Esophagus (tissue), 2 donors: ENCODE measurements at regions not wholly inside any gene's neighbourhood (a gene's known extent, or its start where the extent isn't known, plus 50 kb on each side); places are given as distances from the start of the nearest gene placed in this dataset.

ENCODE experiments used
- H3K27ac ChIP-seq, 2 donors: one replicate each; pipeline ENCODE4 v1.5.1; 2013; ENCODE audit warnings: low read depth in 2 of 2, mild to moderate bottlenecking in 2 of 2, inconsistent platforms in 1 of 2, low read length in 1 of 2, moderate library complexity in 1 of 2
- H3K27me3 ChIP-seq, 2 donors: one replicate each; pipeline ENCODE4 v1.6.1; 2013; ENCODE audit warnings: low read length in 2 of 2, control low read depth in 1 of 2, mild to moderate bottlenecking in 1 of 2; ENCODE audit not compliant: insufficient read depth in 2 of 2, control insufficient read depth in 1 of 2
- H3K36me3 ChIP-seq, 2 donors: one replicate each; pipeline ENCODE4 v1.6.1; 2013; ENCODE audit warnings: low read length in 1 of 2; ENCODE audit not compliant: control insufficient read depth in 2 of 2, insufficient read depth in 2 of 2
- H3K4me1 ChIP-seq, 2 donors: one replicate each; pipeline ENCODE4 v1.6.1; 2013; ENCODE audit warnings: low read length in 1 of 2; ENCODE audit not compliant: control insufficient read depth in 2 of 2, insufficient read depth in 2 of 2
- H3K4me3 ChIP-seq, 2 donors: one replicate each; pipeline ENCODE4 v1.5.1; 2013; ENCODE audit warnings: low read length in 2 of 2, mild to moderate bottlenecking in 2 of 2, low read depth in 1 of 2, moderate library complexity in 1 of 2
- H3K9me3 ChIP-seq, 2 donors: one replicate each; pipeline ENCODE4 v1.6.1; 2013; ENCODE audit warnings: mild to moderate bottlenecking in 2 of 2, low read depth in 1 of 2, low read length in 1 of 2, moderate library complexity in 1 of 2; ENCODE audit not compliant: control insufficient read depth in 2 of 2, insufficient read depth in 1 of 2
- WGBS, 2 donors: extraction: QIAGEN DNeasy Blood & Tissue Kit; methylation state at CpG; one replicate each; pipeline ENCODE4 v1.1.7; 2013; 5-methylcytosine and 5-hydroxymethylcytosine counted together
- donor health status: healthy with polysubstance abuse.
- donor health status: Bipolar disorder and iron deficiency.

GRCh38 chr1:59104191-59104760 lies 192.6 kb upstream of the FGGY start:
- H3K27me3 ChIP-seq: no peaks in the 10 kb centered on the region
- WGBS, 2 donors: 60 to 87% methylated on average over 4 of the region's 4 CpGs

DNA sequence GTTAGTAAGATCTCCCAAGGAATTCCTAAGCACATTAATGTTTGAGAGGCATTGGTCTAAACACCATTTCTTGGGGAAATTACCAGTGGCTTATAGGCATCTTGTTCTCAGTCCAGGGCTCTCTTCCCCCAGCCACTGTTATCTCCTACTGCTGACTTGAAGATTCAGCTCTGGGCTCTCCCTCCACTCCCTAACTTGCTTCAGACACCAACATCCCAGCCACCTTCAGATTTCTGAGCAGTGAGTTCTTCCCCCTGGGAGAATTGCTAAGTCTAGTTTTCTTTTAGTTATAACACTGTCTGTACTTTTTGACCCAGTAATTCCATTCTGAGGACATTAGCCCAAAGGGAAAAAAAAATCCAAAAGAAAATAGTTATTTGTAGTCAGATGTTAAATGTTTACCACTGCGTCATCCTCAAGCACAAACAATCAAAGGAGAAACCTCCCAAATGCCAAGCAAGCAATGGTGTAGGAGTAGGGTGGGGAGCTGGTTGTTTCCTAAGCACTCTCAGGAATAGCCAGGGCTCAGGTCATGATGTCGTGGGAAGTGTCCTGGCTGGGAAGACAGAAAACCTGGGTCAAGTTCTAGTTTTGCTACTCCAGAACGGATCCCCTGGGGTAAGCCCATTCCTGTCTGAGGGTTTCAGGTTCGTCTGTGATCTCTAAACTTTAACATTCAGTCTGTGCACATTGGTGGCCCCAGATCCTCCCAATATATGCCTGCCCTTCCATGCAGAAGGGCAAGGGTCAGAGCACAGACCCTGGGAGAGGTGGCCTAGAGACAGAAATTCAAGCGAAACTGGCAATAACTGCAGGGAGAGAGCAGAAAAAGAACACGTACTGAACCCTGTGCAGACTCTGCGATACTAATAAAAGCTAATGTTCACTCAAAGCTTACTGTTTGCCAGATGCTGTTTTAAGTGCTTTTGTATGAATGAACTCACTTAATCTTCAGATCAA lies 191.1 kb upstream of the FGGY start:
- H3K27me3 ChIP-seq: no peaks in the 10 kb centered on the region
- no peaks in the 10 kb centered on the region for H3K9me3 ChIP-seq
- 73 to 76% methylated on average over 7 of the region's 7 CpGs for WGBS, 2 donors
- no peaks in the 10 kb centered on the region for H3K4me1 ChIP-seq
- peak overlapping the region in 1 of 2 donors; percentile 24 for H3K27ac ChIP-seq
- no peaks in the 10 kb centered on the region for H3K36me3 ChIP-seq
- no peak overlapping the region for H3K4me3 ChIP-seq

More at GRCh38 chr1:59104191-59104760, 192.6 kb upstream of the FGGY start:
- Histone ChIP-seq H3K4me1 (no peaks in the 10 kb centered on the region), H3K36me3 (no peaks in the 10 kb centered on the region), H3K4me3 (no peak overlapping the region), H3K9me3 (no peaks in the 10 kb centered on the region), H3K27ac (no peak overlapping the region)

DNA sequence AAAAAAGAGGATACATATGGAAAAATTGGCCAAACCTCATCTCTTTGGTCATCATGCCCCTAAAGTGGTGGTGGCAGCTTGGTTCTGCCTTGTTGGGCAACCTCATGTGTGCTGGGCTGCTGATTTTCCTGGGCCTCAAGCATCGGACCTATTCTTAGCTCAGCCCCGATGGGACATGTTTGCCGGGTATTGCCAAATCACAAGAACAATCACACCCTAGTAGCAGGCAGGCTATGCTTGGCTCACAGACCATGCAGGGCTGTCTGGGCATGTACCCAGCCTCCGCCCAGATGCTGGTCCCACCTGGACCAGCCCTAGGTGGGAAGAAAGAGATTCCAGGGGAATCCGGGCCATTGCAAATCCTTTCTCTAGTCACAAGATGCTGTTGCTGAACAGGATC lies 189.4 kb upstream of the FGGY start:
- Histone ChIP-seq H3K9me3 (no peaks in the 10 kb centered on the region), H3K36me3 (no peaks in the 10 kb centered on the region), H3K4me3 (no peak overlapping the region), H3K27ac (peak overlapping the region; percentile 29 to 40), H3K4me1 (no peaks in the 10 kb centered on the region), H3K27me3 (no peaks in the 10 kb centered on the region)
- WGBS, 2 donors: 46 to 67% methylated on average over 5 of the region's 5 CpGs

- Histone ChIP-seq H3K9me3 (no peaks in the 10 kb centered on the region), H3K27me3 (no peaks in the 10 kb centered on the region), H3K36me3 (no peaks in the 10 kb centered on the region), H3K4me3 (no peak overlapping the region), H3K27ac (no peak overlapping the region), H3K4me1 (no peaks in the 10 kb centered on the region)
- WGBS, 2 donors: 65 to 78% methylated on average over 5 of the region's 5 CpGs
These were observed 189.0 kb upstream of the FGGY start for GRCh38 chr1:59107916-59108315.

- H3K4me3 ChIP-seq: no peak overlapping the region
These were observed 188.2 kb upstream of the FGGY start for GRCh38 chr1:59108481-59109317.

GRCh38 chr1:59110271-59110670 lies 186.6 kb upstream of the FGGY start:
- WGBS, 2 donors: 94 to 100% methylated on average over 1 of the region's 1 CpG
- no peak overlapping the region for H3K27ac ChIP-seq

More at GRCh38 chr1:59108481-59109317, 188.2 kb upstream of the FGGY start:
- Histone ChIP-seq H3K4me1 (no peaks in the 10 kb centered on the region), H3K27me3 (no peaks in the 10 kb centered on the region), H3K27ac (no peak overlapping the region), H3K36me3 (no peaks in the 10 kb centered on the region), H3K9me3 (no peaks in the 10 kb centered on the region)

DNA sequence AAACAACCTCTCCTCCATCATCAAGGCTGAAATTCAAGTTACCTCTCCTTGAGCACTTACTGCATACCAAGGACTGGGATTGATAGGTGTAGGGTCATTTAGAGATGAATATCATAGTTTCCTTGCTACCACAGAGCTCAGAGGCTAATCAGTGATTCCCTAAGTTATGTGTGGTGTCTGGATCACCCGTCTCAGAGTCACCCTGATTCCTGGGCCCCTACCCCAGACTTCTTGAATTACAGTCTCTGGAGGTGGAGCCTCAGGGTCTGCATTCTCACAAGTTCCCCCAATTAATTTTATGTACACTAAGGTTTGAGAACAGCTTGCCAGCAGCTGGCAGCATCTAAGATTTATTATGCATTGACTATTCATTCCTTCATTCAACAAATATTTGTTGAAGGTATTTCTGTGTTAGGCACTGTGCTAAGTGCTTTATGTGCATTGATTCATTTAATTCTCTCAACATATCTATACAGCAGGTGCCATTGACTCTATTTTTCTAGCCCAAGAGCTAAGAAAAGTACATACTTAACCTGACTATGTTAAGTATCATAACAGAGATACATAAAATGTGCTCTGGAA lies 182.9 kb upstream of the FGGY start:
- Histone ChIP-seq H3K36me3 (no peaks in the 10 kb centered on the region), H3K4me1 (no peaks in the 10 kb centered on the region), H3K27ac (no peak overlapping the region), H3K9me3 (no peaks in the 10 kb centered on the region), H3K27me3 (no peaks in the 10 kb centered on the region), H3K4me3 (no peak overlapping the region)
- WGBS, 2 donors: 84 to 90% methylated on average over 1 of the region's 1 CpG

More at GRCh38 chr1:59110271-59110670, 186.6 kb upstream of the FGGY start:
- Histone ChIP-seq H3K4me1 (no peaks in the 10 kb centered on the region), H3K36me3 (no peaks in the 10 kb centered on the region), H3K27me3 (no peaks in the 10 kb centered on the region), H3K9me3 (no peaks in the 10 kb centered on the region), H3K4me3 (no peak overlapping the region)

DNA sequence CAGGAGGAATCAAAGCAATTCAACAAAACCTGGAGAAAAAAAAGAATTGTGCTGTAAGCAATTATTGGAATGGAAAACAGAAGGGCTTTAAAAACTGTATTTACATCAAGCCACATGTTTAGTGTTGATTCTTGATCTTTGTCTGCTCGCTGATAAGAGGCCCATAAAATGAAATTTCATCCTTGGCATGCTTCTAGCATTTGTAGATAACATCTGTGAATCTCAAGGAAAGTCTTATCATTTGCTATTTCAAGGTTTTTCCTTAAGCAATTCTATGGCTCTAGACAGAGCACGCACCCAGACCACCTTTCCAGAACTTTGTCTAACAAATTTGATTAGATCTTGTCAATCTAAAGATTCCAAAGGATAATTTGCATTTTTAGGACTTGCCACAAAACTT lies 181.0 kb upstream of the FGGY start:
- no peaks in the 10 kb centered on the region for H3K27me3 ChIP-seq
- H3K4me1 ChIP-seq: no peaks in the 10 kb centered on the region
- no peaks in the 10 kb centered on the region for H3K9me3 ChIP-seq
- no peak overlapping the region for H3K27ac ChIP-seq
- H3K4me3 ChIP-seq: no peak overlapping the region
- WGBS, 2 donors: 84 to 94% methylated on average over 2 of the region's 2 CpGs
- no peaks in the 10 kb centered on the region for H3K36me3 ChIP-seq

DNA sequence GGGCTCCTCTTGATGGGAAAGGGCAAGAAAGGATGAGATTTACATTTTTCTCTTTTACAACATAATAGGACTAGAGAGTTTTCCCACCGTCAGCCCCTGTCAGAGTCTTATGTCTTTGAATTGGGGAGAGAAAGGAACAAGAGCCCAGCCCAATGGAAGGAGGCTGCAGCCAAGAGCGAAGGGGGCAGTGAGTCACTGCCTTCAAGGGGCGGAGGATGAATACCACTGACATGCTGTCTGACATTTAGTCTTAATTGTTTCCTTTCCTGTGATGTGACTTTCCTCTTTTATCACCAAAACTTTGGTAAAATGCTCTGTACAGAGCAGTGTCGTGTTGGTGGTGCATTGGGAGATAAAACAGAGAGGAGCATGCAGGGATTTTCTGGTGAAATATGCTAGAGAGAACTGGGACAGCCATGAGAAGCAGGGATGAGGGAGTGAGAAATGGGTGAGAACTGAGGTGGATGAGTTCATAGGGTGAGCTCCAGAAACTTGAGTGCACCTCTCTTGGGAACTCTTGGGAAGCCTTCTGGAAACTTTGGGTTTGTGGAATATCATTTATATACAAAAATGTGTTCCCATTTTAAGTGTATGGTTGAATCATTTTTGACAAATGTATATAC lies 179.9 kb upstream of the FGGY start:
- Histone ChIP-seq H3K4me1 (no peaks in the 10 kb centered on the region), H3K9me3 (no peaks in the 10 kb centered on the region), H3K27me3 (no peaks in the 10 kb centered on the region), H3K36me3 (no peaks in the 10 kb centered on the region), H3K27ac (no peak overlapping the region), H3K4me3 (no peak overlapping the region)
- WGBS, 2 donors: 43 to 55% methylated on average over 4 of the region's 4 CpGs
